ENCODE measurements at regions not wholly inside any gene's neighbourhood (a gene's known extent, or its start where the extent isn't known, plus 50 kb on each side); places are given as distances from the start of the nearest gene placed in this dataset.
A peak's percentile ranks its signal among the peaks of the same experiment; 100 is the strongest.

GRCh38 chr3:106700981-106701380, 676.3 kb upstream of the CCDC54 start:
- no peak for DNase-seq (ENCODE audit: low read depth)

GRCh38 chr3:106703524-106703923, 673.7 kb upstream of the CCDC54 start:
- DNase-seq (ENCODE audit: low read depth), result no peak

DNA sequence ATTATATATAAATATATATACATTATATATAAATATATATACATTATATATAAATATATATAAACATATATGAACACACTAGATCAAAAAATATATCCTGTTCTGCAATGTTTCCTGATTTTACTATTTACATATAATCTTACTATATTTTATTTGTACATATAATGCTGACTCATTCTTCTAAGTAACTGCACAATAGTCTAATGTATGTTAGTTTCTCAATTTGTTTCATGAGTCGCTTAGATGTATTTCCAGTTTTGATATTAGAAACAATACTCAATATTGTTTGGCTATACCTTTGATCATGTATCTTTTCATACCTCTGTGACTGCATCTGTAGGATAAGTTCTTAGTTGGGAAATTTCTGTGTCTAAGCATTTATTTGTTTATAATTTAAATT, 669.9 kb upstream of the CCDC54 start:
- DNase-seq (ENCODE audit: low read depth), result no peak

- DNase-seq (ENCODE audit: low read depth), result no peak
Observed at GRCh38 chr3:106710596-106710995, 666.6 kb upstream of the CCDC54 start.

- DNase-seq (ENCODE audit: low read depth), result peak; percentile 37
Observed at GRCh38 chr3:106711650-106712049, 665.6 kb upstream of the CCDC54 start.

- DNase-seq (ENCODE audit: low read depth), result no peak
Observed at GRCh38 chr3:106714400-106714799, 662.8 kb upstream of the CCDC54 start.

- DNase-seq (ENCODE audit: low read depth), result no peak
Observed at GRCh38 chr3:106715286-106715685, 662.0 kb upstream of the CCDC54 start.

- DNase-seq (ENCODE audit: low read depth), result no peak
Observed at GRCh38 chr3:106717178-106717780, 660.0 kb upstream of the CCDC54 start.

GRCh38 chr3:106719077-106719476, 658.2 kb upstream of the CCDC54 start:
- no peak for DNase-seq (ENCODE audit: low read depth)

DNA sequence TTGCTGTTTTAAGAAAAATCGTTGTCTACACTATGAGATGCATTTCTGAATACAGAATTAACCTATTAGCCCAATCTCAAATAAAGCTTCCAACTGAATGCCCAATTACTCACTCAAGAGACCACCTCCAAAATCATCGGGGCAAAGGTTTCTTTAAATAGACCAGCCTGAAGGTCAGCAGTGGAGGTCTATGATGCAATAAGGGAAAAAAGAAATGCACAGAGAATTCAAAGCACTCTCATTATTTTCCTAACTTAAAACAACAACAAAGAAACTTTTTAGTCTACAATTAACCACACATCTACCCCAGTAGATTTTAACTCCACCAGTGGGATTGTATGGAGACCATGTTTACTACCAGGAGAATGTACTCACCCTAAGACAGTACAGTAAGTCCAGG, 657.7 kb upstream of the CCDC54 start:
- no peak for DNase-seq (ENCODE audit: low read depth)

GRCh38 chr3:106720510-106720909, 656.7 kb upstream of the CCDC54 start:
- DNase-seq (ENCODE audit: low read depth), result no peak

DNA sequence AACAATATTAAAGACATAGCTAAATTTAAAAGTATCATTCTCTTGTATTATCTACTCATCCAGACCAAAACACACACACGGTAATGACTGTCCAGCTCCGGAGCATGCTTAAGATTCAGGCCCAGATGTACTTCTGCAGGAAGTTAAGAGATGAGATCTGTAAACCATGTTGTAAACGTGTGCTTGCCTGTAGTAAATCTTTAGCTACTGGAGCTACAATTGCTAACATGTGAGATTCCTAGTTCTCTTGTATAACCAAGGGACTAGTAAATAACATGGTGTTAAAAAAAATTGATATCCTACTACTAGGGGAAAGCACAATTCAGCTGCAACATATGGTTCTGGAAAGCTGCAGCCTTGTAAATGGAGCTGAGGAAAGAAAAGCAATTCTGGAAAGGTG, 651.7 kb upstream of the CCDC54 start:
- DNase-seq (ENCODE audit: low read depth), result no peak

- DNase-seq (ENCODE audit: low read depth), result peak; percentile 96
Observed at GRCh38 chr3:106728315-106729098, 648.7 kb upstream of the CCDC54 start.

GRCh38 chr3:106729481-106729880, 647.8 kb upstream of the CCDC54 start:
- DNase-seq (ENCODE audit: low read depth), result no peak

DNA sequence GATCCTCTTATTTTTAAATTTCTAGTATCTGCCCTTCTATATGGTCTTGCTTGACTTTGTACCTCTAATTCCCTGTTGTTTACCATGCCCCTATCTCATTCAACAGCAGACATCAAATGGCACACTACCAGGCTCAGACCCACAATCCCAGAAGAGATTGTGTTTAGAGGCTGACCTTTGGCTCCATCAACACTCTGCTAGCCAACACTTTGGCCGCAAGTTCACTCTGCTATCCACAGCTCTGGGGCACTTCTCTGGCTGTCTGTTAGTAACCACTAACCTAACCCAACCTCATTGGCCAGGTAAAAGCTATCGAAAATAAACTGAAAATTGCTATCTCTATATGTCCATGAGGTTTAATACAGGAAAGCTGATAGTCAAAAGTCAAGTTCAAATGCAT, 646.0 kb upstream of the CCDC54 start:
- no peak for DNase-seq (ENCODE audit: low read depth)

DNA sequence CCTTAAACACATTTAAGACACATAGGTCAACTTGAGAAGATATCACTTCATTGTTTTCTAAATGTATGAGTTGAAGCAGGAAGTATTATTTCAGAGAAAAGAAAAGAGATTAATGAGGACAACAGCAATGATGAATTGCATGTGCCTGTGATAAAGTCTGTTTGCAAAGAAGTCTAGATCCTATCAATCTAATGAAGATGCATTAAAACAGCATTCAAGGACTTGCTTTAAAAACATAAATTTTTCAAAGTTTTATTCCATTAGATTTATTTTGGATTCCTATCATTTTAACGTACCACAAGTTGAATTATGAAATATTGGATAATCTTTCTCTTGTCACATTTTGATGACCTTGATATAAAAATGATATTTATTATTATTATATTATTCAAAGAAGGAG, 642.5 kb upstream of the CCDC54 start:
- no peak for DNase-seq (ENCODE audit: low read depth)

GRCh38 chr3:106737265-106737664, 640.0 kb upstream of the CCDC54 start:
- no peak for DNase-seq (ENCODE audit: low read depth)

GRCh38 chr3:106740116-106740515, 637.1 kb upstream of the CCDC54 start:
- DNase-seq (ENCODE audit: low read depth), result no peak

DNA sequence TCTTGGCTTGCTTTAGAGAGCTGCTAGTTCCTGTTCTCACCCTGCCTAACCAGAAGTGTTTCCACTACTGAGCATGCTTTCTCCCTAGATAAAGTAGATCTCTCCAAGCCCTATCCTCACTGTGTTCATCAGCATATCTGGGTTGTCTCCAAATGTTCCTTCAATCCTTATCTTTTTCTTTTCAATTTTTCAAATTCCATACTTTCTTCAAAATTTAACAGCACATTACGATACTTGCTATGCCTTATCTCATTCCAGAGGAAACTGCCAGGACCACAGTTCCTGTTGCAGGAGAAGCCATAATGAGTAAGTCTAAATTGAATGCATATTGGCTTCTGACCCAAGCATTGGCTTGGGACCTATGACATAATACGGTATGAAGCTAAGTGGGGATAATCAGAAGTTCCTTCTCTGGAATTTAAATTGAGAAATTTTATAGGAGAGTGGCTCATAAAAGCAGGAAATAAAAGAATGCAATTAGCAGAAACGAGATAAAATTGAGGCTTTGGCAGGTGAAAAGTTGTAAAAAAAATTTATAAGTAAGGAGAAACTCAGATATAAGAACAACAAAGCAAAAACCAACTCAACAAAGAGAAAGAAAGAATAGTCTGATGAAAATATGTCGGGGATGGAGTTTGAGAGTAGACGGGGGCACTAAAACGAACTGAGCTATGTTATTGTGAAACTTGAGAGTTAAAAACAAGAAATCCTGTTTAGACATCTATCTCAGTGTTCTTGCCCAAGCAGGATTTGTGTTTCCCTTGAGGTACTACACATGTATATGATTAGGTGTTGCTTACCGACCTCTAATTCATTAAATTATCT, 631.7 kb upstream of the CCDC54 start:
- DNase-seq (ENCODE audit: low read depth), result peak; percentile 60

- no peak for DNase-seq (ENCODE audit: low read depth)
Observed at GRCh38 chr3:106746286-106746685, 631.0 kb upstream of the CCDC54 start.

GRCh38 chr3:106748472-106749262, 628.6 kb upstream of the CCDC54 start:
- no peak for DNase-seq (ENCODE audit: low read depth)

DNA sequence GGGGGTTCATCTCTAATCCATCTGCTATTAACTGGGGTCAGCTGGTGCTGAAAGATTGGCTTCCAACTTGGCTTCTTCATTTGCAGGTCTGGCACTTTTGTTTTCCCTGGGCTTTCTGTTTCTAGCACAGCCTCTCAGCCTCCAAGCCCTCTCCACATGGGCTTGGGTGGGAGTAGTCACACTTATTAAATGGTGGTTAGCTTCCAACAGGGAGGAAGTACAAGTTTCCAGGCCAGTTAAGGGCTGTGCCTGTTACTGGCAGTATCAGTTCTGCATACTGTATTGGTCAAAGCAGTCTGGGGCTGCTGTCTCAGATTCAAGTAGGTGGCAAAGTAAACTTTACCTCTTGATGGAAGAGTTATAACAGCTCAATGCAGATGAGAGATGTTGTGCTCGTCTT, 627.1 kb upstream of the CCDC54 start:
- DNase-seq (ENCODE audit: low read depth), result no peak

Data from non-pigmented ciliary epithelial cell (primary cell).